Skeletal muscle satellite cell (primary cell): ENCODE measurements at regions not wholly inside any gene's neighbourhood (a gene's known extent, or its start where the extent isn't known, plus 50 kb on each side); places are given as distances from the start of the nearest gene placed in this dataset.

Experiments used
- H3K27me3 ChIP-seq: 2 replicates; pipeline ENCODE4 v1.7.0; 2013; ENCODE audit warnings: low read length; ENCODE audit not compliant: control insufficient read depth, insufficient read depth
- H3K36me3 ChIP-seq: 2 replicates; pipeline ENCODE4 v1.7.0; 2013; ENCODE audit warnings: mild to moderate bottlenecking, control low read depth, low read length; ENCODE audit not compliant: insufficient read depth
- H3K4me1 ChIP-seq: 2 replicates; pipeline ENCODE4 v1.7.0; 2013; ENCODE audit warnings: low read length; ENCODE audit not compliant: control insufficient read depth, insufficient read depth
- H3K4me2 ChIP-seq: 2 replicates; pipeline ENCODE4 v1.7.0; 2013; ENCODE audit warnings: mild to moderate bottlenecking, low read length
- H3K4me3 ChIP-seq: 2 replicates; pipeline ENCODE4 v1.7.0; 2013; ENCODE audit warnings: low read length
- H3K9ac ChIP-seq: 2 replicates; pipeline ENCODE4 v1.7.0; 2013; ENCODE audit warnings: mild to moderate bottlenecking, low read depth, low read length, moderate library complexity
- H3K9me3 ChIP-seq: replicated peaks from 2 replicates; pipeline ENCODE4 v1.7.0; 2013; ENCODE audit warnings: mild to moderate bottlenecking, control low read depth, low read length

GRCh38 chr11:115774756-115775155 lies 270.5 kb upstream of the CADM1 start:
- no peak overlapping the region for H3K4me2 ChIP-seq
- H3K36me3 ChIP-seq, result no peaks in the 10 kb centered on the region
- H3K27me3 ChIP-seq, result no peaks in the 10 kb centered on the region
- no peaks in the 10 kb centered on the region for H3K4me1 ChIP-seq
- no peaks in the 10 kb centered on the region for H3K9me3 ChIP-seq
- H3K9ac ChIP-seq, result no peak overlapping the region
- H3K4me3 ChIP-seq, result no peak overlapping the region

GRCh38 chr11:115769891-115770290 lies 265.7 kb upstream of the CADM1 start:
- H3K4me2 ChIP-seq, result no peak overlapping the region

GRCh38 chr11:115767883-115768282 lies 263.7 kb upstream of the CADM1 start:
- Histone ChIP-seq H3K27me3 (no peaks in the 10 kb centered on the region), H3K9ac (no peak overlapping the region), H3K4me3 (no peak overlapping the region), H3K4me1 (no peaks in the 10 kb centered on the region), H3K4me2 (no peak overlapping the region), H3K36me3 (no peaks in the 10 kb centered on the region), H3K9me3 (peaks cover 7% of the 10 kb centered on the region)

More at GRCh38 chr11:115769891-115770290, 265.7 kb upstream of the CADM1 start:
- peaks cover 4% of the 10 kb centered on the region for H3K9me3 ChIP-seq
- H3K4me1 ChIP-seq, result no peaks in the 10 kb centered on the region
- no peaks in the 10 kb centered on the region for H3K27me3 ChIP-seq
- no peak overlapping the region for H3K9ac ChIP-seq
- H3K4me3 ChIP-seq, result no peak overlapping the region
- H3K36me3 ChIP-seq, result no peaks in the 10 kb centered on the region

GRCh38 chr11:115767047-115767802 lies 263.0 kb upstream of the CADM1 start:
- peaks cover 8% of the 10 kb centered on the region for H3K9me3 ChIP-seq
- H3K27me3 ChIP-seq, result no peaks in the 10 kb centered on the region
- no peak overlapping the region for H3K4me2 ChIP-seq
- H3K4me1 ChIP-seq, result no peaks in the 10 kb centered on the region
- H3K9ac ChIP-seq, result no peak overlapping the region
- no peak overlapping the region for H3K4me3 ChIP-seq
- H3K36me3 ChIP-seq, result no peaks in the 10 kb centered on the region

DNA sequence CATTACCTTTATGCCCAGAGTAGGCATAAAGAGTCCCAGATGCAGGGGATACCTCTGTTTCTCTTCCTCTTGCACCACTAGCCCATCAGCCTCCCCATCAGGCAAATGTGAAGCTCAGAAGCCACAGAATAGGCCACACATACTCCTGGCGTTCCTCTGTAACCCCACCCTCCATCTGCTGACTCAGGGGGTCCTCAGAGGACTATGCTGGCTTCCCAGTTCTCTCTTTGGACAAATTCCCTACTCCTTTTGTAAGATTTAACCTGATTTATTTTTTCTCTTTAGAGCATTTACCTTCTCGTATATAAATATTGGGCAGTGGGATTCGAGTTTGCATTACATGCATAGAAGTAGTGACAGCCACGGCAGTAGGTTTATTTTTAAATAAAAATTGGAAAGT lies 262.3 kb upstream of the CADM1 start:
- Histone ChIP-seq H3K9me3 (peaks cover 8% of the 10 kb centered on the region), H3K36me3 (no peaks in the 10 kb centered on the region), H3K9ac (no peak overlapping the region), H3K4me2 (no peak overlapping the region), H3K4me1 (no peaks in the 10 kb centered on the region), H3K4me3 (no peak overlapping the region), H3K27me3 (no peaks in the 10 kb centered on the region)

DNA sequence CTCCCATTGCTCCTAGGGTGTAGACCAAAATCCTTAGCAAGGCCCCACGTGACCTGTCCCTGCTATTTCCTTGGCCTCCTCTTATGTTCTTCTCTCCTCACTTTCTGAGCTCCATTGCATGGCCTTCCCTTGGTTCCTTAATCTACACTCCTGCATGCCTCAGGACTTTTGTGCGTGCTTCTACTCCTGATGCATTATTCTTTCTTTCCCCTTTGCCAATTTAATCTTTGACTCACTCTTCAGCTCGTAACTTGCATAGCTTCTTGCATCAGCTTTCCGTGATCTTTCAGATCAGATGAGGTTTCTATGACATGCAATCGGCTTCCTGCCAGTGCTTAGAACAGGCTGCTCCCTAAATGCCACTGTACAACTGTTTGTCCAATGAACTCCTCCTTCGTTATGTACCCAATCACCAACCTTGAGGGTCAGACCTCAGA lies 261.6 kb upstream of the CADM1 start:
- Histone ChIP-seq H3K27me3 (no peaks in the 10 kb centered on the region), H3K9me3 (peaks cover 12% of the 10 kb centered on the region), H3K36me3 (no peaks in the 10 kb centered on the region), H3K4me2 (no peak overlapping the region), H3K4me1 (no peaks in the 10 kb centered on the region), H3K4me3 (no peak overlapping the region), H3K9ac (no peak overlapping the region)

DNA sequence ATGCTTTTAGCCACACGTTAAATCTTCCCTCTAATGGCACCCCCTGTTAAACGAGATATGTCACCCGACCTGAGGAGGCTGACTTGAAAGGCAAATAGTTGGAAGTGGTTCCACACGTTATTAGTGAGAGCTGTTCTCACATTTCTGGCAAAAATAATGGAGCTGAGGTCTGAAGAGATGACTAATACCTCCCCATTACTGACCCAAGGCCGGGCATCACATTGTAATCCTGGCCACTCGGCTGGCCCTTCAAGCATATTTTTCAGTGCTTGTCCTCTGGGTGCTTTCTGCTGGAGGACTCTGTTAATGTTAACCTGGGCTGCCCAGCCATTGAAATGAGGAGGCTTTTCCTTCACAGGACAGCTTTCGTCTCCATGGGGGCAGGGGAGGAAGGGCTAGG lies 260.0 kb upstream of the CADM1 start:
- peaks cover 12% of the 10 kb centered on the region for H3K9me3 ChIP-seq
- H3K4me3 ChIP-seq, result no peak overlapping the region

DNA sequence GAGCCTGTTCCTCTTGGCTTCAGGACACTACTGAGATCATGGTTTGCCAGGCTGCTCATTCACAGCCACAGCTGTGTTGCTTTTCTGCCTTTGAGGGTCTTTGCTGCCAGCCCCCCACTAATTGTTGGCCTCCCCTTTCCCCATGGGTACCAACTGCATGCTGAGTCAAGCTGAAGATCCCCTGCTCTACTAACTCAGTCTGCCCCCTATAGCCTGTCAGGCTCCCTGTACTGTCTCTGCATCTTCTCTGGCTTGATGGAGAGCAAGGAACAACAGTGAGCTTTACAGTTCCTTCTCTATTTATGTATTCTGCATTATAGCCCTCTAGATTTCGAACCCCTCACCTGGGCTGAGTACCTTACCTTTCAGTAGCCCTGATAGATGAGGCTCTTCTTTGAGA lies 257.6 kb upstream of the CADM1 start:
- no peak overlapping the region for H3K4me3 ChIP-seq
- H3K4me2 ChIP-seq, result no peak overlapping the region
- no peaks in the 10 kb centered on the region for H3K27me3 ChIP-seq
- H3K9ac ChIP-seq, result no peak overlapping the region
- H3K9me3 ChIP-seq, result peaks cover 8% of the 10 kb centered on the region
- no peaks in the 10 kb centered on the region for H3K4me1 ChIP-seq
- no peaks in the 10 kb centered on the region for H3K36me3 ChIP-seq

More for the DNA sequence above, 260.0 kb upstream of the CADM1 start:
- Histone ChIP-seq H3K36me3 (no peaks in the 10 kb centered on the region), H3K4me1 (no peaks in the 10 kb centered on the region), H3K27me3 (no peaks in the 10 kb centered on the region), H3K9ac (no peak overlapping the region), H3K4me2 (no peak overlapping the region)

DNA sequence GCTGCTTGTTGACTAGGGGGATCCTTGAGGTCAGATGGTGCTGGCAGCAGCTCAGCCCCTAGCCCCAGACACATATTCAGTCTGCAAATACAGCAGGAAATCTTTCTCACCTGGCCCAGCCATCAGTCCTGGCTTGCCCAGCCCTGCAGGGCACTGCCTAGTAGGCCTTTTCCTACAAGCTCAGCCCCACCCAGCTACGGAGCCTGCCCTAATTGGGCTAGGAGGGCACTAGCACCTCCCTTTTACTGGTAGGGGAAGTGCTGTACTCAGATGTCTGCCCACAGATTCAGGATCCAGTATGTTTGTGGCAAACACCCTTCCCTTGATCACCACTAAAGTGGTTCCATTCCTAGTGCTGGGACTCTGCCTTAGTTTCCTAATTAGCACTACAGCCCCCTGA lies 257.1 kb upstream of the CADM1 start:
- Histone ChIP-seq H3K9me3 (peaks cover 8% of the 10 kb centered on the region), H3K4me1 (no peaks in the 10 kb centered on the region), H3K9ac (no peak overlapping the region), H3K4me2 (no peak overlapping the region), H3K4me3 (no peak overlapping the region), H3K27me3 (no peaks in the 10 kb centered on the region), H3K36me3 (no peaks in the 10 kb centered on the region)

- no peaks in the 10 kb centered on the region for H3K4me1 ChIP-seq
- H3K4me3 ChIP-seq, result peak overlapping the region; percentile 59
- peaks cover 8% of the 10 kb centered on the region for H3K9me3 ChIP-seq
- no peak overlapping the region for H3K9ac ChIP-seq
- no peak overlapping the region for H3K4me2 ChIP-seq
- no peaks in the 10 kb centered on the region for H3K36me3 ChIP-seq
- H3K27me3 ChIP-seq, result no peaks in the 10 kb centered on the region
These were observed 256.5 kb upstream of the CADM1 start for GRCh38 chr11:115760461-115761320.

DNA sequence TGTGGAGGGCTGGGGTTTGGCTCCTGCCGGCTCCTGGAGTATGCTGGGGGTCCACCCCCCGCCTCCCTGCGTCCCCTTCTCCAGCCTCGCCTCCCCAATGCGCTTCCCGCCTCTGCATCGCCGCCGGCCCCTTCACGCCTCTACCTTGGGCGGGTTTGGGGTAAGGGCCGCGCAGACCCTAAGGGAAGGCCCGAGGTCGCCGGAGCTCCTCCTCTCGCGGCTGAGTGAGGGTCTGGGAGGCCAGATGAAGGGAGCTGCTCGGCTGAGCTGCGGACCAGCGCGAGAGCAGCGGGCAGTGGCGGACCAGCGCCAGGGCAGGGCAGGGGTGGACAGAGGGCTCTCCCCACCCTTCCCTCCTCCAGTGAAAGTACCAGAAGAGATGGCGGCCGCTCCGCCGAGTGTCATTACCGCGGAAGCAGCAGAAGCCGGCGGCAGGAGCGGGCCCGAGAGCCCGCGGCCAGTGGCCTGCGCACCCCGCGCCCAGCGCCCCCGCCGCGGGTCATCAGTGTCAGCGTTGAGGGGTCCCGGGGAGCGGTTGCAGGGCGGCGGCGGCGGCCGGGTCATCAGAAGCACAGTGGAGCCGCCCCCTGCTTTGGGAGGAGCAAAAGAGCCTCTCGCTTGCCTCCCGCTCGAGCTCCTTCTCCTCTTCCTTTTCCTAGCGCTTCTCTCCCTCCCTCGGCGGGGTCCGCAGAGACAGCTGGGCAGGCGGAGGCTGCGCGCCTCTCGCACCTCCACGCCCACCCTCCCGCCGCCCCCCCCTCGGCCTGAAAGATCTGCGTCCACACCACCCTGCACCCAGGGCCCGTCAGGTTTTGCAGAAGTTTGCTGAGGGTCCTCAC lies 255.6 kb upstream of the CADM1 start:
- Histone ChIP-seq H3K9me3 (peaks cover 8% of the 10 kb centered on the region), H3K4me2 (peak overlapping the region; percentile 33), H3K4me3 (peak overlapping the region; percentile 59), H3K4me1 (no peaks in the 10 kb centered on the region), H3K27me3 (no peaks in the 10 kb centered on the region), H3K36me3 (no peaks in the 10 kb centered on the region), H3K9ac (no peak overlapping the region)
